A549 (cell line): ENCODE measurements at regions not wholly inside any gene's neighbourhood (a gene's known extent, or its start where the extent isn't known, plus 50 kb on each side); places are given as distances from the start of the nearest gene placed in this dataset.

Experiments used
- ESRRA ChIP-seq: fragments of 150-350 bp; IDR thresholded peaks from 2 replicates; pipeline ENCODE4 v1.6.1; 2014; ENCODE audit warnings: mild to moderate bottlenecking, low read length, borderline replicate concordance
- KDM1A ChIP-seq: fragments of 200-600 bp; sonication (generic); IDR thresholded peaks from 2 replicates; pipeline ENCODE4 v1.6.1; 2016; ENCODE audit warnings: low read depth, mild to moderate bottlenecking
- NR3C1 ChIP-seq: fragments of >200 bp; sonication (Bioruptor Twin); formaldehyde crosslinking; IDR thresholded peaks from 3 replicates; pipeline ENCODE4 v1.6.1; 2017
- RAD21 ChIP-seq, 2 experiments: fragments of >200 bp in 1 of 2; sonication (Bioruptor Twin) in 1 of 2; formaldehyde crosslinking in 1 of 2; IDR thresholded peaks in 1 of 2; conservative IDR thresholded peaks in 1 of 2; 2 replicates in 1 of 2; 3 replicates in 1 of 2; pipeline ENCODE4 v1.6.1; 2012 to 2018; ENCODE audit warnings: inconsistent platforms in 1 of 2
- SMC3 ChIP-seq: fragments of >200 bp; sonication (Bioruptor Twin); formaldehyde crosslinking; IDR thresholded peaks from 3 replicates; pipeline ENCODE4 v1.6.1; 2018; ENCODE audit warnings: inconsistent platforms
- TF ChIP-seq, protein P1 (sequence below): fragments of >200 bp; sonication (Bioruptor Twin); formaldehyde crosslinking; IDR thresholded peaks from 3 replicates; pipeline ENCODE4 v1.5.1; 2016

DNA sequence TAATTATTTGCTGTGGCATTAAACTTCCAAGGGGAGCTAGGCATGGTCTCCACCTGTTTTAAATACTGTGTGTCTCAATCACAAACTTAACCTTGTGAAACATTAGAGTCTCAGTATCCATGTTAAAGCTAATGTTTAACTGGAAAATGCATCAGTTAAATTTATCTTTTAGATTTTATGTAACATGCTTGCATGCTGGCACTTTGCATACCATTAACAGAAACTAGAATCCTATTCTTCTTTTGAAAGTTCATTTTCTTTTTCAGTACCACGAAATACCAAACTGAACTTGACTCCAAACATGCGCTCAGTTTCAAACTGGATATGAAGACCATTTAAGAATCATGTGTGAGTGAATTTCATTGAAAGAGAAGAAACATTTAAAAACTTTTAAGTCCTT lies 328.9 kb upstream of the SLC10A2 start:
- TF ChIP-seq, protein P1, sequence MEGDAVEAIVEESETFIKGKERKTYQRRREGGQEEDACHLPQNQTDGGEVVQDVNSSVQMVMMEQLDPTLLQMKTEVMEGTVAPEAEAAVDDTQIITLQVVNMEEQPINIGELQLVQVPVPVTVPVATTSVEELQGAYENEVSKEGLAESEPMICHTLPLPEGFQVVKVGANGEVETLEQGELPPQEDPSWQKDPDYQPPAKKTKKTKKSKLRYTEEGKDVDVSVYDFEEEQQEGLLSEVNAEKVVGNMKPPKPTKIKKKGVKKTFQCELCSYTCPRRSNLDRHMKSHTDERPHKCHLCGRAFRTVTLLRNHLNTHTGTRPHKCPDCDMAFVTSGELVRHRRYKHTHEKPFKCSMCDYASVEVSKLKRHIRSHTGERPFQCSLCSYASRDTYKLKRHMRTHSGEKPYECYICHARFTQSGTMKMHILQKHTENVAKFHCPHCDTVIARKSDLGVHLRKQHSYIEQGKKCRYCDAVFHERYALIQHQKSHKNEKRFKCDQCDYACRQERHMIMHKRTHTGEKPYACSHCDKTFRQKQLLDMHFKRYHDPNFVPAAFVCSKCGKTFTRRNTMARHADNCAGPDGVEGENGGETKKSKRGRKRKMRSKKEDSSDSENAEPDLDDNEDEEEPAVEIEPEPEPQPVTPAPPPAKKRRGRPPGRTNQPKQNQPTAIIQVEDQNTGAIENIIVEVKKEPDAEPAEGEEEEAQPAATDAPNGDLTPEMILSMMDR: no peak
- no peak for TF ChIP-seq ESRRA
- no peak for TF ChIP-seq SMC3
- TF ChIP-seq RAD21 (conservative IDR thresholded peaks at IDR 0.05 in 1 of 2, IDR thresholded peaks at IDR 0.05 in 1 of 2): no peak
- no peak for TF ChIP-seq KDM1A
- no peak for TF ChIP-seq NR3C1
